ENCODE measurements at regions not wholly inside any gene's neighbourhood (a gene's known extent, or its start where the extent isn't known, plus 50 kb on each side); places are given as distances from the start of the nearest gene placed in this dataset.

GRCh38 chr20:58585753-58586540 lies 65.1 kb upstream of the STX16 start:
- no peak for TF ChIP-seq CTCF (IDR thresholded peaks at IDR 0.05)
- TF ChIP-seq EP300 (IDR thresholded peaks at IDR 0.05) = no peak
- TF ChIP-seq POLR2AphosphoS5 (IDR thresholded peaks at IDR 0.05) = no peak
- TF ChIP-seq POLR2A (IDR thresholded peaks at IDR 0.05) = no peak
- H3K27me3 ChIP-seq = peaks cover 0 to 26% (median 18%) of the 10 kb centered on the region in 3 donors
- no peak overlapping the region for H3K27ac ChIP-seq
- peaks cover 0 to 4% (median 0%) of the 10 kb centered on the region in 4 donors for H3K9me3 ChIP-seq
- no peaks in the 10 kb centered on the region for H3K36me3 ChIP-seq
- no peaks in the 10 kb centered on the region for H3K4me1 ChIP-seq
- no peak for DNase-seq
- no peak overlapping the region for H3K4me3 ChIP-seq
- whole genome bisulfite sequencing, 5 donors = 62 to 74% (median 71%) methylated on average over 8 of the region's 8 CpGs
- intact Hi-C loops (cut with DNase I; ENCODE audit: low total_unique reads) = no loop called here

GRCh38 chr20:58584881-58585752 lies 66.0 kb upstream of the STX16 start:
- DNase-seq = no peak
- intact Hi-C loops (cut with DNase I; ENCODE audit: low total_unique reads) = no loop called here
- no peaks in the 10 kb centered on the region for H3K36me3 ChIP-seq
- TF ChIP-seq EP300 (IDR thresholded peaks at IDR 0.05) = no peak
- TF ChIP-seq CTCF (IDR thresholded peaks at IDR 0.05) = no peak
- no peak for TF ChIP-seq POLR2A (IDR thresholded peaks at IDR 0.05)
- no peak for TF ChIP-seq POLR2AphosphoS5 (IDR thresholded peaks at IDR 0.05)
- H3K27me3 ChIP-seq = peaks cover 0 to 30% (median 18%) of the 10 kb centered on the region in 3 donors
- peaks cover 0 to 4% (median 0%) of the 10 kb centered on the region in 4 donors for H3K9me3 ChIP-seq
- no peaks in the 10 kb centered on the region for H3K4me1 ChIP-seq
- no peak overlapping the region for H3K4me3 ChIP-seq
- 42 to 49% (median 47%) methylated on average over 9 of the region's 9 CpGs for WGBS, 5 donors
- no peak overlapping the region for H3K27ac ChIP-seq

- H3K36me3 ChIP-seq = no peaks in the 10 kb centered on the region
- no peak for DNase-seq
- no peak overlapping the region for H3K4me3 ChIP-seq
- no peaks in the 10 kb centered on the region for H3K4me1 ChIP-seq
- no peak for TF ChIP-seq POLR2A (IDR thresholded peaks at IDR 0.05)
- TF ChIP-seq EP300 (IDR thresholded peaks at IDR 0.05) = no peak
- no peak for TF ChIP-seq CTCF (IDR thresholded peaks at IDR 0.05)
- no peak for TF ChIP-seq POLR2AphosphoS5 (IDR thresholded peaks at IDR 0.05)
- H3K27ac ChIP-seq = no peak overlapping the region
- H3K27me3 ChIP-seq = peaks cover 0 to 34% (median 12%) of the 10 kb centered on the region in 3 donors
- intact Hi-C loops (cut with DNase I; ENCODE audit: low total_unique reads) = no loop called here
- WGBS, 5 donors = 84 to 89% (median 86%) methylated on average over 7 to 8 of the region's 8 CpGs
- peaks cover 0 to 4% (median 0%) of the 10 kb centered on the region in 4 donors for H3K9me3 ChIP-seq
Observed at GRCh38 chr20:58584051-58584824, 66.8 kb upstream of the STX16 start.

- Histone ChIP-seq H3K9me3 (peaks cover 0 to 4% (median 0%) of the 10 kb centered on the region in 4 donors), H3K27me3 (peaks cover 0 to 37% (median 12%) of the 10 kb centered on the region in 3 donors), H3K27ac (no peak overlapping the region), H3K4me1 (no peaks in the 10 kb centered on the region), H3K36me3 (no peaks in the 10 kb centered on the region), H3K4me3 (no peak overlapping the region)
- WGBS, 5 donors = 56 to 66% (median 60%) methylated on average over 7 to 8 of the region's 8 CpGs
- intact Hi-C loops (cut with DNase I; ENCODE audit: low total_unique reads) = no loop called here
- DNase-seq = no peak
- TF ChIP-seq POLR2AphosphoS5 (IDR thresholded peaks at IDR 0.05) = no peak
Observed at GRCh38 chr20:58583586-58583985, 67.5 kb upstream of the STX16 start.
